Uterus (tissue), 2 donors: ENCODE measurements at regions not wholly inside any gene's neighbourhood (a gene's known extent, or its start where the extent isn't known, plus 50 kb on each side); places are given as distances from the start of the nearest gene placed in this dataset.

ENCODE experiments used
- POLR2A ChIP-seq, 2 donors: fragments of 450-650 bp; IDR thresholded peaks; one replicate each; pipeline ENCODE4 v1.6.1; 2016; ENCODE audit warnings: antibody characterized with exemption in 2 of 2, mild to moderate bottlenecking in 1 of 2, moderate library complexity in 1 of 2
- TF ChIP-seq, protein P1 (sequence below), 4 experiments: fragments of 200-600 bp in 2 of 4; fragments of 450-650 bp in 2 of 4; sonication (generic) in 2 of 4; IDR thresholded peaks; one replicate each; pipeline ENCODE4 v1.5.1; 2016 to 2019; ENCODE audit warnings: antibody characterized with exemption in 4 of 4, mild to moderate bottlenecking in 2 of 4, moderate library complexity in 1 of 4

DNA sequence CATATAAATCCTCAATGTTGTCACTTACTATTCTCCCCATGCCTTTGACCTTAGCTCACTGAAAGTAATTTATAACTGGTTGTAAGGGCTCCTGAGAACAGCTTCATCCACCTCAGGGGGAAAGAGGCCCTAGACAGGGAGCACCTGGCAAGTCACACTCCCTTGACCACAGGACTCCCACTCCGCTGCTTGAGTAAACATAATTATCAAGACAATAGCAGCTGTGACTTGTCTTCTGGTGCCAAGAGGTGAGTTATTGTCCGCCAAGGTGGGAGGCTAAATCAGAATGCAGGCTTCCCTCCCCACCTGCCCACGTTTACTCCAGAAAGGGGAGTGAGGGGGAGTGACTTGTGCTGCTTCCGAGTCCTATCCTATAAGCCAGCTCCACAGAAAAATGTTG, 230.6 kb upstream of the LRATD1 start:
- TF ChIP-seq, protein P1, sequence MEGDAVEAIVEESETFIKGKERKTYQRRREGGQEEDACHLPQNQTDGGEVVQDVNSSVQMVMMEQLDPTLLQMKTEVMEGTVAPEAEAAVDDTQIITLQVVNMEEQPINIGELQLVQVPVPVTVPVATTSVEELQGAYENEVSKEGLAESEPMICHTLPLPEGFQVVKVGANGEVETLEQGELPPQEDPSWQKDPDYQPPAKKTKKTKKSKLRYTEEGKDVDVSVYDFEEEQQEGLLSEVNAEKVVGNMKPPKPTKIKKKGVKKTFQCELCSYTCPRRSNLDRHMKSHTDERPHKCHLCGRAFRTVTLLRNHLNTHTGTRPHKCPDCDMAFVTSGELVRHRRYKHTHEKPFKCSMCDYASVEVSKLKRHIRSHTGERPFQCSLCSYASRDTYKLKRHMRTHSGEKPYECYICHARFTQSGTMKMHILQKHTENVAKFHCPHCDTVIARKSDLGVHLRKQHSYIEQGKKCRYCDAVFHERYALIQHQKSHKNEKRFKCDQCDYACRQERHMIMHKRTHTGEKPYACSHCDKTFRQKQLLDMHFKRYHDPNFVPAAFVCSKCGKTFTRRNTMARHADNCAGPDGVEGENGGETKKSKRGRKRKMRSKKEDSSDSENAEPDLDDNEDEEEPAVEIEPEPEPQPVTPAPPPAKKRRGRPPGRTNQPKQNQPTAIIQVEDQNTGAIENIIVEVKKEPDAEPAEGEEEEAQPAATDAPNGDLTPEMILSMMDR (IDR thresholded peaks at IDR 0.05), result no peak
- no peak for TF ChIP-seq POLR2A (IDR thresholded peaks at IDR 0.05)
